ENCODE measurements at regions not wholly inside any gene's neighbourhood (a gene's known extent, or its start where the extent isn't known, plus 50 kb on each side); places are given as distances from the start of the nearest gene placed in this dataset.

- no peak overlapping the region for H3K27ac ChIP-seq (replicated peaks)
- TF ChIP-seq GABPA (IDR thresholded peaks at IDR 0.05; ENCODE audit: low read depth) (no peak), POLR2AphosphoS5 (IDR thresholded peaks at IDR 0.05; ENCODE audit: low read depth) (no peak)
- H3K4me3 ChIP-seq (replicated peaks; ENCODE audit: insufficient read depth, low read length): no peak overlapping the region
- DNase-seq (ENCODE audit: low read depth in 1 of 2, low spot score in 1 of 2): no peak
- H3K27me3 ChIP-seq (ENCODE audit: insufficient read depth, poor library complexity, severe bottlenecking): no peaks in the 10 kb centered on the region
Measured at GRCh38 chr5:57338868-57339340, 143.7 kb downstream of the ACTBL2 start.

DNA sequence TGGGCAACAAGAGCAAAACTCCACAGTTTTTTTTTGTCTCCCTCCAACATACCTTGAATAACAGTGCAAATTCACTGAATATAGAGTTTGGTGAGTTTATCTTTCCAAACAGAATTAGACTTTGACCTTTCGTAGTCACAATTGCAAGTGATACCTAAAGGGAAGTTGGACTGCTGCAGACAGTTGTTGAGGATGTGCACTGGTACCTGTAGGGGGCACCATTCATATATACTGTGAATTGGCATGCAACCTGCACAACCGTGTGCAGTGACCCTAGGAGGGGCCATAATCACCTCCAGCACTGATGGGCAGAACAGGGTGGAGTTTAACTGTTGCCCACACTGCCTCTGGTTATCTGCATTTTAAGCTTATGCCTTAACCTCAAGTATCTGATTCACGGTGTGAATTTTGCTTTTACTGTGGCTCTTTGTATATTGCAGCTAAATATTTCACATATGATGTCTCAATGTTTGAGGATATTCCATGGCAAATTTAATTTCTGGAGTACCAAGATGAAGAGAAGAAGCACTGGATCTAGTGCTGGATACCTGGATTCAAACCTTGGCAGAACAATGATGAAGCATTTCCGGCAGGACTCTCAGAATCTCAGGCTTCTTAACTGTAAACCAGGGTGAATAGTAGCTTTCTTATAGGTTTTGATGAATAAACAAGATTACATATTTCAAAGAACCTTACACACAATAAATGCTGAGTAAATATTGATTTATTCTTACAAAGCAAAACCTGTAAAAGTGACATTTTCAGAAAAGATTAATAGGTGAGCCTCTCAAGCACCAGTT lies 144.3 kb downstream of the ACTBL2 start:
- no peak overlapping the region for H3K27ac ChIP-seq (replicated peaks)
- H3K4me3 ChIP-seq (replicated peaks; ENCODE audit: insufficient read depth, low read length): no peak overlapping the region
- TF ChIP-seq GABPA (IDR thresholded peaks at IDR 0.05; ENCODE audit: low read depth): no peak
- TF ChIP-seq, protein P1, sequence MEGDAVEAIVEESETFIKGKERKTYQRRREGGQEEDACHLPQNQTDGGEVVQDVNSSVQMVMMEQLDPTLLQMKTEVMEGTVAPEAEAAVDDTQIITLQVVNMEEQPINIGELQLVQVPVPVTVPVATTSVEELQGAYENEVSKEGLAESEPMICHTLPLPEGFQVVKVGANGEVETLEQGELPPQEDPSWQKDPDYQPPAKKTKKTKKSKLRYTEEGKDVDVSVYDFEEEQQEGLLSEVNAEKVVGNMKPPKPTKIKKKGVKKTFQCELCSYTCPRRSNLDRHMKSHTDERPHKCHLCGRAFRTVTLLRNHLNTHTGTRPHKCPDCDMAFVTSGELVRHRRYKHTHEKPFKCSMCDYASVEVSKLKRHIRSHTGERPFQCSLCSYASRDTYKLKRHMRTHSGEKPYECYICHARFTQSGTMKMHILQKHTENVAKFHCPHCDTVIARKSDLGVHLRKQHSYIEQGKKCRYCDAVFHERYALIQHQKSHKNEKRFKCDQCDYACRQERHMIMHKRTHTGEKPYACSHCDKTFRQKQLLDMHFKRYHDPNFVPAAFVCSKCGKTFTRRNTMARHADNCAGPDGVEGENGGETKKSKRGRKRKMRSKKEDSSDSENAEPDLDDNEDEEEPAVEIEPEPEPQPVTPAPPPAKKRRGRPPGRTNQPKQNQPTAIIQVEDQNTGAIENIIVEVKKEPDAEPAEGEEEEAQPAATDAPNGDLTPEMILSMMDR (IDR thresholded peaks at IDR 0.05; ENCODE audit: insufficient read depth, low read length): peak; percentile 15
- H3K27me3 ChIP-seq (ENCODE audit: insufficient read depth, poor library complexity, severe bottlenecking): no peaks in the 10 kb centered on the region
- no peak for DNase-seq (ENCODE audit: low read depth in 1 of 2, low spot score in 1 of 2)

- no peak overlapping the region for H3K27ac ChIP-seq (replicated peaks)
Measured at GRCh38 chr5:57335092-57335660, 147.4 kb downstream of the ACTBL2 start.

GRCh38 chr5:57334475-57334874 lies 148.1 kb downstream of the ACTBL2 start:
- no peak for DNase-seq (ENCODE audit: low read depth in 1 of 2, low spot score in 1 of 2)
- no peak overlapping the region for H3K27ac ChIP-seq (replicated peaks)
- H3K4me3 ChIP-seq (replicated peaks; ENCODE audit: insufficient read depth, low read length): no peak overlapping the region
- TF ChIP-seq SPI1 (IDR thresholded peaks at IDR 0.05; ENCODE audit: borderline replicate concordance, low read depth) (no peak), GABPA (IDR thresholded peaks at IDR 0.05; ENCODE audit: low read depth) (no peak), POLR2AphosphoS5 (IDR thresholded peaks at IDR 0.05; ENCODE audit: low read depth) (no peak)
- TF ChIP-seq, protein P2, sequence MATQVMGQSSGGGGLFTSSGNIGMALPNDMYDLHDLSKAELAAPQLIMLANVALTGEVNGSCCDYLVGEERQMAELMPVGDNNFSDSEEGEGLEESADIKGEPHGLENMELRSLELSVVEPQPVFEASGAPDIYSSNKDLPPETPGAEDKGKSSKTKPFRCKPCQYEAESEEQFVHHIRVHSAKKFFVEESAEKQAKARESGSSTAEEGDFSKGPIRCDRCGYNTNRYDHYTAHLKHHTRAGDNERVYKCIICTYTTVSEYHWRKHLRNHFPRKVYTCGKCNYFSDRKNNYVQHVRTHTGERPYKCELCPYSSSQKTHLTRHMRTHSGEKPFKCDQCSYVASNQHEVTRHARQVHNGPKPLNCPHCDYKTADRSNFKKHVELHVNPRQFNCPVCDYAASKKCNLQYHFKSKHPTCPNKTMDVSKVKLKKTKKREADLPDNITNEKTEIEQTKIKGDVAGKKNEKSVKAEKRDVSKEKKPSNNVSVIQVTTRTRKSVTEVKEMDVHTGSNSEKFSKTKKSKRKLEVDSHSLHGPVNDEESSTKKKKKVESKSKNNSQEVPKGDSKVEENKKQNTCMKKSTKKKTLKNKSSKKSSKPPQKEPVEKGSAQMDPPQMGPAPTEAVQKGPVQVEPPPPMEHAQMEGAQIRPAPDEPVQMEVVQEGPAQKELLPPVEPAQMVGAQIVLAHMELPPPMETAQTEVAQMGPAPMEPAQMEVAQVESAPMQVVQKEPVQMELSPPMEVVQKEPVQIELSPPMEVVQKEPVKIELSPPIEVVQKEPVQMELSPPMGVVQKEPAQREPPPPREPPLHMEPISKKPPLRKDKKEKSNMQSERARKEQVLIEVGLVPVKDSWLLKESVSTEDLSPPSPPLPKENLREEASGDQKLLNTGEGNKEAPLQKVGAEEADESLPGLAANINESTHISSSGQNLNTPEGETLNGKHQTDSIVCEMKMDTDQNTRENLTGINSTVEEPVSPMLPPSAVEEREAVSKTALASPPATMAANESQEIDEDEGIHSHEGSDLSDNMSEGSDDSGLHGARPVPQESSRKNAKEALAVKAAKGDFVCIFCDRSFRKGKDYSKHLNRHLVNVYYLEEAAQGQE (IDR thresholded peaks at IDR 0.05; ENCODE audit: insufficient replicate concordance, low read depth): no peak
- TF ChIP-seq, protein P1 (IDR thresholded peaks at IDR 0.05; ENCODE audit: insufficient read depth, low read length): no peak
- H3K27me3 ChIP-seq (ENCODE audit: insufficient read depth, poor library complexity, severe bottlenecking): no peaks in the 10 kb centered on the region

More at GRCh38 chr5:57335092-57335660, 147.4 kb downstream of the ACTBL2 start:
- H3K27me3 ChIP-seq (ENCODE audit: insufficient read depth, poor library complexity, severe bottlenecking): no peaks in the 10 kb centered on the region
- no peak overlapping the region for H3K4me3 ChIP-seq (replicated peaks; ENCODE audit: insufficient read depth, low read length)
- TF ChIP-seq GABPA (IDR thresholded peaks at IDR 0.05; ENCODE audit: low read depth): no peak
- no peak for TF ChIP-seq SPI1 (IDR thresholded peaks at IDR 0.05; ENCODE audit: borderline replicate concordance, low read depth)
- TF ChIP-seq, protein P2 (IDR thresholded peaks at IDR 0.05; ENCODE audit: insufficient replicate concordance, low read depth): no peak
- TF ChIP-seq, protein P1 (IDR thresholded peaks at IDR 0.05; ENCODE audit: insufficient read depth, low read length): no peak
- no peak for TF ChIP-seq POLR2AphosphoS5 (IDR thresholded peaks at IDR 0.05; ENCODE audit: low read depth)
- DNase-seq (ENCODE audit: low read depth in 1 of 2, low spot score in 1 of 2): no peak

Measured in HL-60 (cell line).